GM12878 (cell line): ENCODE measurements at regions not wholly inside any gene's neighbourhood (a gene's known extent, or its start where the extent isn't known, plus 50 kb on each side); places are given as distances from the start of the nearest gene placed in this dataset.

ENCODE experiments used
- BCL11A ChIP-seq: IDR thresholded peaks from 2 replicates; pipeline ENCODE4 v1.6.1; 2011; ENCODE audit warnings: low read depth, low read length
- CHD2 ChIP-seq: IDR thresholded peaks from 2 replicates; pipeline ENCODE4 v1.6.1; 2011; ENCODE audit warnings: low read depth, low read length, improper control_type of control experiment, borderline replicate concordance
- CTCF ChIP-seq, 3 experiments: IDR thresholded peaks in 2 of 3; conservative IDR thresholded peaks in 1 of 3; 2 replicates each; pipeline ENCODE4 v1.5.1; 2011; ENCODE audit warnings: low read depth in 3 of 3, low read length in 3 of 3, mild to moderate bottlenecking in 3 of 3, control low read depth in 2 of 3, moderate library complexity in 2 of 3, inconsistent platforms in 1 of 3, mixed read lengths in 1 of 3; ENCODE audit not compliant: control insufficient read depth in 2 of 3, insufficient read depth in 1 of 3; ENCODE audit errors: extremely low read depth in 1 of 3
- KDM1A ChIP-seq: fragments of 200-600 bp; sonication (generic); IDR thresholded peaks from 2 replicates; pipeline ENCODE4 v1.6.1; 2016; ENCODE audit warnings: borderline replicate concordance
- PKNOX1 ChIP-seq: fragments of 450-650 bp; IDR thresholded peaks from 2 replicates; pipeline ENCODE4 v1.6.1; 2016; ENCODE audit warnings: mild to moderate bottlenecking
- RAD51 ChIP-seq: fragments of 450-650 bp; IDR thresholded peaks from 2 replicates; pipeline ENCODE4 v1.6.1; 2016; ENCODE audit warnings: moderate library complexity, mild to moderate bottlenecking, inconsistent platforms
- TAF1 ChIP-seq: IDR thresholded peaks from 2 replicates; pipeline ENCODE4 v1.6.1; 2011; ENCODE audit warnings: mild to moderate bottlenecking, low read depth, low read length, borderline replicate concordance
- YY1 ChIP-seq: IDR thresholded peaks from 2 replicates; pipeline ENCODE4 v1.6.1; 2011; ENCODE audit warnings: low read depth, mild to moderate bottlenecking, low read length

- TF ChIP-seq CTCF (IDR thresholded peaks at IDR 0.05 in 2 of 3, conservative IDR thresholded peaks at IDR 0.05 in 1 of 3; ENCODE audit: control insufficient read depth in 2 of 3, extremely low read depth in 1 of 3, insufficient read depth in 1 of 3, low read depth in 3 of 3, low read length in 3 of 3) (no peak), KDM1A (no peak), YY1 (no peak), RAD51 (no peak), PKNOX1 (no peak), TAF1 (no peak), BCL11A (no peak), CHD2 (no peak)
Measured at GRCh38 chr14:85466678-85467077, 63.3 kb upstream of the FLRT2 start.
